ENCODE measurements at regions not wholly inside any gene's neighbourhood (a gene's known extent, or its start where the extent isn't known, plus 50 kb on each side); places are given as distances from the start of the nearest gene placed in this dataset.

DNA sequence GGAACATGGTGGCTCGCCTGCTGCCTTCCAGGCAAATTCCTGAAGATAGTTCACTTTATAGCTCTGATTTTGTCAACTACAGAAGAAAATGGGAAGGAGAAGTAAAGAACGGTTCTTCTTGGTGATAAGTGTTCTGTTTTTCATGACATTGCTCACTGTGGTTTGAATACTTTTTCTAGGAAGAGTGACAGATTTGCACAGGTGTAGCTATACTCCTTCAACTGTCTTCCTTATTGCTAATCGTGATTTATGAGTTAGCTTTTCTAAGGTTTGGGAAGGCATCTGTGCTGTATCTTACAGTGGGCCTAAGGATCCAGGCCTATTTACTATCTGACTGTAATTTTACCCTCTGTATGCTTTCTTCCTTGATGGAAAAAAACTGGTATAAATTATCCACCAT is 405.6 kb downstream of the NDFIP2 start:
- TF ChIP-seq, protein P1, sequence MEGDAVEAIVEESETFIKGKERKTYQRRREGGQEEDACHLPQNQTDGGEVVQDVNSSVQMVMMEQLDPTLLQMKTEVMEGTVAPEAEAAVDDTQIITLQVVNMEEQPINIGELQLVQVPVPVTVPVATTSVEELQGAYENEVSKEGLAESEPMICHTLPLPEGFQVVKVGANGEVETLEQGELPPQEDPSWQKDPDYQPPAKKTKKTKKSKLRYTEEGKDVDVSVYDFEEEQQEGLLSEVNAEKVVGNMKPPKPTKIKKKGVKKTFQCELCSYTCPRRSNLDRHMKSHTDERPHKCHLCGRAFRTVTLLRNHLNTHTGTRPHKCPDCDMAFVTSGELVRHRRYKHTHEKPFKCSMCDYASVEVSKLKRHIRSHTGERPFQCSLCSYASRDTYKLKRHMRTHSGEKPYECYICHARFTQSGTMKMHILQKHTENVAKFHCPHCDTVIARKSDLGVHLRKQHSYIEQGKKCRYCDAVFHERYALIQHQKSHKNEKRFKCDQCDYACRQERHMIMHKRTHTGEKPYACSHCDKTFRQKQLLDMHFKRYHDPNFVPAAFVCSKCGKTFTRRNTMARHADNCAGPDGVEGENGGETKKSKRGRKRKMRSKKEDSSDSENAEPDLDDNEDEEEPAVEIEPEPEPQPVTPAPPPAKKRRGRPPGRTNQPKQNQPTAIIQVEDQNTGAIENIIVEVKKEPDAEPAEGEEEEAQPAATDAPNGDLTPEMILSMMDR (IDR thresholded peaks at IDR 0.05; ENCODE audit: low read depth, low read length), result no peak
- ChIA-PET POLR2A (no interaction called here), CTCF (no interaction called here)
- Histone ChIP-seq H3K4me3 (ENCODE audit: low read depth, low read length) (no peak overlapping the region), H3K9me3 (ENCODE audit: control insufficient read depth, insufficient read depth, low read length) (no peaks in the 10 kb centered on the region), H3K27ac (ENCODE audit: low read depth, low read length) (no peak overlapping the region), H3K27me3 (ENCODE audit: control insufficient read depth, insufficient read depth, low read length) (no peaks in the 10 kb centered on the region)
- DNase-seq (ENCODE audit: low read depth, low spot score), result no peak

DNA sequence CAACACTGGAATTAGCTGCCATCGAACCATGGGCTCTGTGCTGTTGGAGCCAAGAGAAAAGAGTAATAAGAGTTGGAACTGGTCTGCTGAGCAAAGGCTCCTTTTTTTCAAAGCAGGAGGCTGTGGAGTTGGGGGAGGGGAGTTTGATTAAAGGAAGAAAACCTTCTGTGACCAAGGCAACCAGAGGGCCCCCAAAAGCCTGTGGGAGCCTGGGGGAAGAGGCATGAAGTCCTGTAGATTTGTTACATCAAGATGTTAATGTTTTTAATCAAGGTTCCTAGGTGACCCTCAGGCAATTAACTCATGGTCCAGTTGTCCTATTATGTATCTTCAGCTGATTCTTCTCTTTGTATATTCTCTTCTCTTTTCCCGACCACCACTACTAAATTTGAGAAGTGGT is 403.9 kb downstream of the NDFIP2 start:
- CTCF ChIA-PET, result no interaction called here
- DNase-seq (ENCODE audit: low read depth, low spot score), result no peak
- H3K9me3 ChIP-seq (ENCODE audit: control insufficient read depth, insufficient read depth, low read length), result no peaks in the 10 kb centered on the region

GRCh38 chr13:79883216-79883615 is 402.3 kb downstream of the NDFIP2 start:
- Histone ChIP-seq H3K9me3 (ENCODE audit: control insufficient read depth, insufficient read depth, low read length) (no peaks in the 10 kb centered on the region), H3K4me3 (ENCODE audit: low read depth, low read length) (no peak overlapping the region), H3K27me3 (ENCODE audit: control insufficient read depth, insufficient read depth, low read length) (no peaks in the 10 kb centered on the region), H3K27ac (ENCODE audit: low read depth, low read length) (no peak overlapping the region)
- DNase-seq (ENCODE audit: low read depth, low spot score), result no peak
- POLR2A ChIA-PET, result no interaction called here
- TF ChIP-seq, protein P1 (IDR thresholded peaks at IDR 0.05; ENCODE audit: low read depth, low read length), result no peak
- CTCF ChIA-PET, result no interaction called here

More for the DNA sequence above, 403.9 kb downstream of the NDFIP2 start:
- H3K4me3 ChIP-seq (ENCODE audit: low read depth, low read length), result no peak overlapping the region
- H3K27me3 ChIP-seq (ENCODE audit: control insufficient read depth, insufficient read depth, low read length), result no peaks in the 10 kb centered on the region
- H3K27ac ChIP-seq (ENCODE audit: low read depth, low read length), result no peak overlapping the region
- POLR2A ChIA-PET, result no interaction called here
- TF ChIP-seq, protein P1 (IDR thresholded peaks at IDR 0.05; ENCODE audit: low read depth, low read length), result no peak

- Histone ChIP-seq H3K9me3 (ENCODE audit: control insufficient read depth, insufficient read depth, low read length) (no peaks in the 10 kb centered on the region), H3K27ac (ENCODE audit: low read depth, low read length) (no peak overlapping the region), H3K4me3 (ENCODE audit: low read depth, low read length) (no peak overlapping the region), H3K27me3 (ENCODE audit: control insufficient read depth, insufficient read depth, low read length) (no peaks in the 10 kb centered on the region)
- ChIA-PET CTCF (no interaction called here), POLR2A (no interaction called here)
- TF ChIP-seq, protein P1 (IDR thresholded peaks at IDR 0.05; ENCODE audit: low read depth, low read length), result no peak
- DNase-seq (ENCODE audit: low read depth, low spot score), result no peak
Measured at GRCh38 chr13:79880818-79881217, 399.9 kb downstream of the NDFIP2 start.

DNA sequence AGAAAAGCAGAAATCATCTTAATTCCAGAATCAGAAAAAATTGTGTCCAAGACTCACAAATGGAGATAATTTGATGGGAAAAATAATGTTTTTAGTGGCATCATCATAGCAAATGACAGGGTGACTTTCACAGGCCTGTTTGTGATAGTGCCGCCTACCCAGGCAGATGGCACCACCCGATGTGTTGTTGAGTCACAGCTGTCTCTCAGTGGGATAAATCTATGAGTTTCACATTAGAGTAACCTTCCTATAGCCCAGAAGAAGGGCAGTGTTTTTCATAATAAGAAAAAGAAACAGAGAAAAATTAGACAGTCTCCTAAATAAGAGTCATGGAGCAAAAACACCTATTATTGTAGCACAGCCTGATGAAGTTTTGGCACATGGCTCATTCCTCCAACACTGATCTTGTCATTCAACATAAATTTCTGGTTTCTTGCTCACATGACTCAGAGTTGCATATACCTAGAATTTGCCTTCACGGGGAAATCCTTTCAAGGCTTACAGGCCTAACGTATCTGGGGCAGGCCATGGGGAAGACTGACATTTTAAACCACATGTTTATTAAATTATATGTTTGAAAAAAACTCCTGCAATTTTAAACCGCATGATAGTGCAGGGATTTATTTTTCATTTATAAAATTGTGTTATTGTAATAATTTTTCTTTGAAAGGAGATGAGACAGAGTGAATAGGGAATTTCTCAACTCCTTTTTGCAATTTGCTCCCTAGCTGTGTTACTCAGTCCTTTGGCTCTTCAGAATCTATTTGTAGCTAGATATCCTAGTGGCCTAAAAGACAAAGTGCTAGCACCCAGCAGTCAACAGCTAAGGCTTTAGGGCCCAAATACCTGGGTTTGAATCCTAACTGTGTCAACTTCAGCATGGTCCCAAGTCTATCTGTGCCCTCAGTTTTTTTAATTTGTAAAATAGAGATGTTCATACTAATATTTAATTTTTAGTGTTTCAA is 393.7 kb downstream of the NDFIP2 start:
- ChIA-PET CTCF (interaction anchor here (1.9 kb wide), 1 partner anchor 469 kb away, joined by 6 read pairs; no protein-coding TSS in a partner anchor), POLR2A (no interaction called here)
- no peaks in the 10 kb centered on the region for H3K9me3 ChIP-seq (ENCODE audit: control insufficient read depth, insufficient read depth, low read length)
- TF ChIP-seq, protein P1 (IDR thresholded peaks at IDR 0.05; ENCODE audit: low read depth, low read length), result no peak
- H3K27ac ChIP-seq (ENCODE audit: low read depth, low read length), result no peak overlapping the region
- no peak for DNase-seq (ENCODE audit: low read depth, low spot score)
- H3K4me3 ChIP-seq (ENCODE audit: low read depth, low read length), result no peak overlapping the region
- no peaks in the 10 kb centered on the region for H3K27me3 ChIP-seq (ENCODE audit: control insufficient read depth, insufficient read depth, low read length)

Data from AG04450 (cell line).